Left renal pelvis (tissue), 4 donors: ENCODE measurements at regions not wholly inside any gene's neighbourhood (a gene's known extent, or its start where the extent isn't known, plus 50 kb on each side); places are given as distances from the start of the nearest gene placed in this dataset.
"Not testable (repeated sequence)": the region's sequence is repeated elsewhere in the genome, so short reads cannot be mapped to it uniquely, and the experiment has no call there.

Experiments
- DNase-seq, 4 donors: peaks; one replicate each; pipeline ENCODE4 v3.0.0-alpha.2; 2013; ENCODE audit warnings: low read depth in 4 of 4, low spot score in 3 of 4

GRCh38 chr12:75742048-75742447, 230.6 kb upstream of the KRR1 start:
- DNase-seq, result no peak

- no peak for DNase-seq
Measured at GRCh38 chr12:75739912-75740311, 228.5 kb upstream of the KRR1 start.

GRCh38 chr12:75739098-75739497, 227.7 kb upstream of the KRR1 start:
- not testable (repeated sequence) for DNase-seq

- DNase-seq, result no peak
Measured at GRCh38 chr12:75738486-75738885, 227.1 kb upstream of the KRR1 start.

- no peak for DNase-seq
Measured at GRCh38 chr12:75735853-75736252, 224.4 kb upstream of the KRR1 start.

GRCh38 chr12:75728826-75729225, 217.4 kb upstream of the KRR1 start:
- DNase-seq, result no peak

- DNase-seq, result no peak
Measured at GRCh38 chr12:75727577-75727976, 216.2 kb upstream of the KRR1 start.

- no peak for DNase-seq
Measured at GRCh38 chr12:75725521-75726111, 214.2 kb upstream of the KRR1 start.

GRCh38 chr12:75724928-75725312, 213.5 kb upstream of the KRR1 start:
- peak in 1 of 4 donors; percentile 52 for DNase-seq

- DNase-seq, result no peak
Measured at GRCh38 chr12:75724307-75724927, 213.0 kb upstream of the KRR1 start.

- DNase-seq, result no peak
Measured at GRCh38 chr12:75722714-75723200, 211.3 kb upstream of the KRR1 start.

- DNase-seq, result no peak
Measured at GRCh38 chr12:75721796-75722195, 210.4 kb upstream of the KRR1 start.

GRCh38 chr12:75720812-75721641, 209.6 kb upstream of the KRR1 start:
- DNase-seq, result no peak

GRCh38 chr12:75717902-75718301, 206.5 kb upstream of the KRR1 start:
- DNase-seq, result no peak

GRCh38 chr12:75716291-75717025, 205.0 kb upstream of the KRR1 start:
- no peak for DNase-seq

GRCh38 chr12:75715682-75716081, 204.3 kb upstream of the KRR1 start:
- no peak for DNase-seq

- DNase-seq, result no peak
Measured at GRCh38 chr12:75715323-75715644, 203.9 kb upstream of the KRR1 start.

GRCh38 chr12:75714462-75715322, 203.3 kb upstream of the KRR1 start:
- no peak for DNase-seq

- DNase-seq, result no peak
Measured at GRCh38 chr12:75713434-75713833, 202.0 kb upstream of the KRR1 start.

GRCh38 chr12:75712223-75712622, 200.8 kb upstream of the KRR1 start:
- DNase-seq, result no peak
